Fibroblast of lung (primary cell): ENCODE measurements at regions not wholly inside any gene's neighbourhood (a gene's known extent, or its start where the extent isn't known, plus 50 kb on each side); places are given as distances from the start of the nearest gene placed in this dataset.

ENCODE experiments used
- DNase-seq, 2 donors: peaks; one replicate each; pipeline versions ENCODE4 v3.0.0 to v3.0.0-alpha.2; 2010; ENCODE audit warnings: low read depth in 2 of 2
- H2AFZ ChIP-seq: 2 replicates; pipeline ENCODE4 v1.5.1; 2012; ENCODE audit warnings: low read length, control low read depth, inconsistent platforms
- H3K27ac ChIP-seq: 2 replicates; pipeline ENCODE4 v1.5.1; 2011; ENCODE audit warnings: low read length, control low read depth; ENCODE audit not compliant: insufficient read depth
- H3K27me3 ChIP-seq: 2 replicates; pipeline ENCODE4 v1.5.1; 2011; ENCODE audit warnings: mild to moderate bottlenecking, low read length; ENCODE audit not compliant: control insufficient read depth, insufficient read depth
- H3K36me3 ChIP-seq: 2 replicates; pipeline ENCODE4 v1.5.1; 2011; ENCODE audit warnings: low read length; ENCODE audit not compliant: control insufficient read depth, insufficient read depth
- H3K4me1 ChIP-seq: 2 replicates; pipeline ENCODE4 v1.5.1; 2011; ENCODE audit warnings: low read length; ENCODE audit not compliant: control insufficient read depth, insufficient read depth; ENCODE audit errors: extremely low read depth
- H3K4me2 ChIP-seq: 2 replicates; pipeline ENCODE4 v1.5.1; 2011; ENCODE audit warnings: low read length, control low read depth; ENCODE audit not compliant: insufficient read depth; ENCODE audit errors: extremely low read depth
- H3K4me3 ChIP-seq, 4 experiments: fragments of 200-600 bp in 1 of 4; sonication (generic) in 1 of 4; replicated peaks in 1 of 4; 2 replicates each; pipeline ENCODE4 v1.5.1; 2011 to 2016; ENCODE audit warnings: low read length in 4 of 4, low read depth in 3 of 4, mild to moderate bottlenecking in 3 of 4, control low read depth in 2 of 4, inconsistent platforms in 1 of 4, mixed read lengths in 1 of 4; ENCODE audit not compliant: insufficient read depth in 1 of 4; ENCODE audit errors: control extremely low read depth in 1 of 4
- H3K79me2 ChIP-seq: 2 replicates; pipeline ENCODE4 v1.5.1; 2012; ENCODE audit warnings: mild to moderate bottlenecking, low read length, inconsistent platforms; ENCODE audit not compliant: control insufficient read depth, insufficient read depth
- H3K9ac ChIP-seq: 2 replicates; pipeline ENCODE4 v1.5.1; 2011; ENCODE audit warnings: mild to moderate bottlenecking, low read length, control low read depth; ENCODE audit not compliant: insufficient read depth
- H3K9me3 ChIP-seq: 2 replicates; pipeline ENCODE4 v1.5.1; 2012; ENCODE audit warnings: low read depth, low read length; ENCODE audit not compliant: control insufficient read depth, insufficient read depth
- H4K20me1 ChIP-seq: 2 replicates; pipeline ENCODE4 v1.5.1; 2011; ENCODE audit warnings: low read length; ENCODE audit not compliant: control insufficient read depth, insufficient read depth; ENCODE audit errors: extremely low read depth
- CTCF ChIP-seq, 2 donors: IDR thresholded peaks in 1 of 2; conservative IDR thresholded peaks in 1 of 2; 1 replicate in 1 of 2; 2 replicates in 1 of 2; pipeline ENCODE4 v1.5.1; 2011 to 2012; ENCODE audit warnings: low read length in 2 of 2, control low read depth in 1 of 2, inconsistent platforms in 1 of 2, low read depth in 1 of 2, mild to moderate bottlenecking in 1 of 2
- EZH2 ChIP-seq: IDR thresholded peaks from 2 replicates; pipeline ENCODE4 v1.5.1; 2012; ENCODE audit warnings: low read length, control low read depth, mild to moderate bottlenecking; ENCODE audit errors: missing control alignments

GRCh38 chr15:31216215-31216911 lies 110.3 kb upstream of the KLF13 start:
- peak overlapping the region; percentile 21 for H3K4me2 ChIP-seq
- H4K20me1 ChIP-seq = no peaks in the 10 kb centered on the region
- H3K79me2 ChIP-seq = no peaks in the 10 kb centered on the region
- H2AFZ ChIP-seq = peak overlapping the region; percentile 30
- H3K9ac ChIP-seq = no peak overlapping the region
- DNase-seq = peak; percentile 24 to 89
- H3K36me3 ChIP-seq = no peaks in the 10 kb centered on the region
- H3K27me3 ChIP-seq = peaks cover 3% of the 10 kb centered on the region
- H3K4me1 ChIP-seq = peaks cover 6% of the 10 kb centered on the region
- H3K9me3 ChIP-seq = no peaks in the 10 kb centered on the region
- H3K27ac ChIP-seq = no peak overlapping the region
- peak overlapping the region; percentile 13 to 60 (median 36) for H3K4me3 ChIP-seq
- no peak for TF ChIP-seq CTCF (conservative IDR thresholded peaks at IDR 0.05 in 1 of 2, IDR thresholded peaks at IDR 0.05 in 1 of 2; ENCODE audit: low read depth in 1 of 2, low read length in 2 of 2)

- no peaks in the 10 kb centered on the region for H3K79me2 ChIP-seq
- H3K4me2 ChIP-seq = no peak overlapping the region
- no peak overlapping the region for H3K9ac ChIP-seq
- H3K4me1 ChIP-seq = peaks cover 6% of the 10 kb centered on the region
- H2AFZ ChIP-seq = no peak overlapping the region
- no peak overlapping the region for H3K27ac ChIP-seq
- peaks cover 3% of the 10 kb centered on the region for H3K27me3 ChIP-seq
- H3K4me3 ChIP-seq = peak overlapping the region in 1 of 4 experiments; percentile 42
- no peaks in the 10 kb centered on the region for H3K9me3 ChIP-seq
- TF ChIP-seq EZH2 (no peak), CTCF (conservative IDR thresholded peaks at IDR 0.05 in 1 of 2, IDR thresholded peaks at IDR 0.05 in 1 of 2; ENCODE audit: low read depth in 1 of 2, low read length in 2 of 2) (no peak)
- no peaks in the 10 kb centered on the region for H4K20me1 ChIP-seq
- H3K36me3 ChIP-seq = no peaks in the 10 kb centered on the region
- DNase-seq = no peak
These were observed 109.6 kb upstream of the KLF13 start for GRCh38 chr15:31217067-31217466.

GRCh38 chr15:31217566-31218270 lies 108.9 kb upstream of the KLF13 start:
- Histone ChIP-seq H3K9ac (no peak overlapping the region), H3K79me2 (no peaks in the 10 kb centered on the region), H3K4me2 (no peak overlapping the region), H3K9me3 (no peaks in the 10 kb centered on the region), H3K4me3 (no peak overlapping the region), H4K20me1 (no peaks in the 10 kb centered on the region), H3K27ac (no peak overlapping the region), H3K36me3 (no peaks in the 10 kb centered on the region), H2AFZ (no peak overlapping the region), H3K4me1 (peaks cover 6% of the 10 kb centered on the region), H3K27me3 (no peaks in the 10 kb centered on the region)
- TF ChIP-seq CTCF (conservative IDR thresholded peaks at IDR 0.05 in 1 of 2, IDR thresholded peaks at IDR 0.05 in 1 of 2; ENCODE audit: low read depth in 1 of 2, low read length in 2 of 2) = no peak
- TF ChIP-seq EZH2 = no peak
- no peak for DNase-seq
